Pancreas (tissue), 10 donors: ENCODE measurements at regions not wholly inside any gene's neighbourhood (a gene's known extent, or its start where the extent isn't known, plus 50 kb on each side); places are given as distances from the start of the nearest gene placed in this dataset.

Experiments used
- ATAC-seq, 4 donors: fragments of 200-7000 bp; cut with Tn5 transposase; one replicate each; pipeline versions ENCODE4 v1.8.0 to v1.9.1; 2020; ENCODE audit warnings: mild to moderate bottlenecking in 4 of 4, moderate library complexity in 4 of 4
- DNase-seq, 6 donors: peaks; one replicate each; pipeline ENCODE4 v3.0.0-alpha.2; 2020
- FAIRE-seq: peaks from 2 replicates; lab custom pipeline; 2012; peaks lifted over from hg19 to GRCh38; lab: Jason Lieb, UNC
- H3K27ac ChIP-seq, 4 donors: fragments of 200-600 bp; sonication (generic); 1 replicate in 3 of 4; 2 replicates in 1 of 4; pipeline versions ENCODE4 v1.5.0 to v1.8.0; 2020
- H3K27me3 ChIP-seq, 4 donors: fragments of 200-600 bp; one replicate each; pipeline ENCODE4 v1.8.0; 2021
- H3K36me3 ChIP-seq, 3 donors: fragments of 200-600 bp; sonication (generic) in 1 of 3; one replicate each; pipeline versions ENCODE4 v1.5.0 to v1.8.0; 2020 to 2021
- H3K4me1 ChIP-seq, 3 donors: fragments of 200-600 bp; one replicate each; pipeline ENCODE4 v1.8.0; 2021
- H3K4me3 ChIP-seq, 4 donors: fragments of 200-600 bp; sonication (generic) in 2 of 4; one replicate each; pipeline versions ENCODE4 v1.5.0 to v1.8.0; 2020 to 2021
- H3K9me3 ChIP-seq, 4 donors: fragments of 200-600 bp; one replicate each; pipeline ENCODE4 v1.8.0; 2021
- WGBS, 2 donors: extraction: QIAGEN DNeasy Blood & Tissue Kit; methylation state at CpG; one replicate each; pipeline ENCODE4 v1.1.7; 2013; 5-methylcytosine and 5-hydroxymethylcytosine counted together
- intact Hi-C, 3 donors: fragments of 100-400 bp; cut with DNase I; formaldehyde crosslinking; loops; one replicate each; pipeline versions ENCODE4 v1.11.1 to v1.14.2; 2022
- TF ChIP-seq, protein P1 (sequence below), 4 donors: fragments of 200-600 bp; sonication (generic) in 3 of 4; IDR thresholded peaks; one replicate each; pipeline versions ENCODE4 v1.5.0 to v1.8.0; 2021; ENCODE audit warnings: antibody characterized with exemption in 4 of 4
- donor health status: healthy with polysubstance abuse.
- donor health status: DM: no; HTN: no; CAD: no; lungs with moderate emphysema.
- donor health status: DM: no; HTN: no; CAD: no.
- donor health status: control.
- donor health status: control.
- donor health status: Bipolar disorder and iron deficiency.
- donor health status: DM: yes; HTN: yes; CAD: no.
- donor health status: DM: no; HTN: no; CAD: no.
- donor health status: DM: no; HTN: no; CAD: no.
- donor health status: DM: yes; HTN: yes; CAD: no.

DNA sequence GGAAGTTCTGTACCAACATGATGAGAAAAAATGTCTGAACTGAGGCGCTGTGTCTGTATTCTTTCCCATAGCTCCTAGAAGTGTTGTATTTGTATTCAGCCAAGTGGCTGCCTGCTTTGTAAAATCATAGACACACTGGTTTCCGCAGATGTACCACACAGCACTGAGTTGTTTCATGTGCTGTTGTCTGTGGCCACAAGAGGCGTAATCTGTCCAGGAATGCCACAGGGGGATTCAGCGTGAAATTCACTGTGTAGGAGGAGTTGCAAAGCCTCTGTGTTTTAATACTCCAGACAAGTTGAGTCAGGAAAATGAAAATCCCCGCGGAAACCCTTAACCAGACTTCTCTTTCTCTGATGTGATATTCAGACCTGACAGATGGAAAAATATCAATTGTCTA, 462.2 kb downstream of the NSUN3 start:
- Histone ChIP-seq H3K4me3 (no peak overlapping the region), H3K9me3 (no peaks in the 10 kb centered on the region), H3K36me3 (no peaks in the 10 kb centered on the region), H3K27me3 (no peaks in the 10 kb centered on the region), H3K4me1 (peaks cover 0 to 8% (median 7%) of the 10 kb centered on the region in 3 donors), H3K27ac (no peak overlapping the region)
- intact Hi-C loops, result no loop called here
- 79% methylated on average over 6 of the region's 6 CpGs for WGBS, 2 donors
- TF ChIP-seq, protein P1, sequence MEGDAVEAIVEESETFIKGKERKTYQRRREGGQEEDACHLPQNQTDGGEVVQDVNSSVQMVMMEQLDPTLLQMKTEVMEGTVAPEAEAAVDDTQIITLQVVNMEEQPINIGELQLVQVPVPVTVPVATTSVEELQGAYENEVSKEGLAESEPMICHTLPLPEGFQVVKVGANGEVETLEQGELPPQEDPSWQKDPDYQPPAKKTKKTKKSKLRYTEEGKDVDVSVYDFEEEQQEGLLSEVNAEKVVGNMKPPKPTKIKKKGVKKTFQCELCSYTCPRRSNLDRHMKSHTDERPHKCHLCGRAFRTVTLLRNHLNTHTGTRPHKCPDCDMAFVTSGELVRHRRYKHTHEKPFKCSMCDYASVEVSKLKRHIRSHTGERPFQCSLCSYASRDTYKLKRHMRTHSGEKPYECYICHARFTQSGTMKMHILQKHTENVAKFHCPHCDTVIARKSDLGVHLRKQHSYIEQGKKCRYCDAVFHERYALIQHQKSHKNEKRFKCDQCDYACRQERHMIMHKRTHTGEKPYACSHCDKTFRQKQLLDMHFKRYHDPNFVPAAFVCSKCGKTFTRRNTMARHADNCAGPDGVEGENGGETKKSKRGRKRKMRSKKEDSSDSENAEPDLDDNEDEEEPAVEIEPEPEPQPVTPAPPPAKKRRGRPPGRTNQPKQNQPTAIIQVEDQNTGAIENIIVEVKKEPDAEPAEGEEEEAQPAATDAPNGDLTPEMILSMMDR (IDR thresholded peaks at IDR 0.05), result no peak
- no peak for FAIRE-seq
- ATAC-seq, result peak in 3 of 4 donors; percentile 63 to 80 (median 64)
- DNase-seq, result no peak

- Histone ChIP-seq H3K36me3 (no peaks in the 10 kb centered on the region), H3K9me3 (no peaks in the 10 kb centered on the region), H3K27ac (no peak overlapping the region), H3K4me3 (no peak overlapping the region), H3K27me3 (no peaks in the 10 kb centered on the region), H3K4me1 (peaks cover 0 to 2% (median 0%) of the 10 kb centered on the region in 3 donors)
- TF ChIP-seq, protein P1 (IDR thresholded peaks at IDR 0.05), result no peak
- WGBS, 2 donors, result 85 to 96% methylated on average over 1 of the region's 1 CpG
- FAIRE-seq (no peak), ATAC-seq (no peak), DNase-seq (no peak)
- intact Hi-C loops, result no loop called here
These were observed 467.0 kb downstream of the NSUN3 start for GRCh38 chr3:94529816-94530215.

DNA sequence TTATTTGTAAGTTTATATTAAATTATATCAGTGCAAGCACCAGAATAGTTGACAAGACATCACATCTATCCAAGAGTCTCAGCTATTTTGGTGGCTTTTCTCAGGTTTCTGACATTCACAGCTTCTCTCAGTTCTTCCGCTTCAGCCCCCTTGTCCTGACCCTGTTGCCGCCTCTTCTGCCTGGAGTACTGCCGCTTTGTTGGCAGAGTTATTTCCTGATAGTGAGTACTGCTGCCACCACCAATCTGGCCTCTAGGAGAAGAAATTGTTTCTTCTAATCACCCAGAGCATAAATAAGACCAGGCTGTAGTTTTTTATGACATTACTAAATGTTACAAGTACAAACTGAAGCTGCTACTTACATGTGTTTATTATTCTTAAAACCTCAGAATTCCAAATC, 470.1 kb downstream of the NSUN3 start:
- intact Hi-C loops, result no loop called here
- TF ChIP-seq, protein P1 (IDR thresholded peaks at IDR 0.05), result no peak
- Histone ChIP-seq H3K4me1 (no peaks in the 10 kb centered on the region), H3K4me3 (no peak overlapping the region), H3K9me3 (no peaks in the 10 kb centered on the region), H3K36me3 (no peaks in the 10 kb centered on the region), H3K27me3 (no peaks in the 10 kb centered on the region), H3K27ac (no peak overlapping the region)
- no peak for ATAC-seq
- FAIRE-seq, result no peak
- 89 to 97% methylated on average over 3 of the region's 3 CpGs for WGBS, 2 donors
- no peak for DNase-seq

DNA sequence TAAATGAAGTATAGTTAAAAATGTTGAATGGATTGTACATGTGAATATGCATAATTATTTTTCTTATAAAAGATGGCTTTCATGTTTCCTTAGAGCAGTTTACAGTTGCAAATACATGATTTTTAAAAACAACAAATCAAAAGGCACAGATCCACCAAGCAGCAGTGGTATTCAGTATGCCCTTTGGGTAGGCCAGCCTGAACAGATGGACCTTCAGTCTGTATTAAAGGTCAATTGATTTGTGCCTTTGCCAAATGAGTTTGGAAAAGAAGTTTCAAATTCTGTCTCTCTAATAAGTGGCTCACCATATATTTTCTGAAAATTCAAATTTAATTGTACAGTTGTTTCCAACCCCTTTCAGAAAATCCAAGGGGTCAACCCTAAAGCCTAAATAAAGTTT, 477.1 kb downstream of the NSUN3 start:
- intact Hi-C loops, result no loop called here
- no peak for DNase-seq
- Histone ChIP-seq H3K36me3 (no peaks in the 10 kb centered on the region), H3K4me1 (no peaks in the 10 kb centered on the region), H3K27ac (no peak overlapping the region), H3K27me3 (no peaks in the 10 kb centered on the region), H3K4me3 (no peak overlapping the region), H3K9me3 (no peaks in the 10 kb centered on the region)
- no peak for FAIRE-seq
- ATAC-seq, result no peak
- TF ChIP-seq, protein P1 (IDR thresholded peaks at IDR 0.05), result no peak

GRCh38 chr3:94543161-94543560, 480.3 kb downstream of the NSUN3 start:
- TF ChIP-seq, protein P1 (IDR thresholded peaks at IDR 0.05), result no peak

More at GRCh38 chr3:94543161-94543560, 480.3 kb downstream of the NSUN3 start:
- FAIRE-seq (no peak), ATAC-seq (no peak), DNase-seq (no peak)
- Histone ChIP-seq H3K36me3 (no peaks in the 10 kb centered on the region), H3K27me3 (no peaks in the 10 kb centered on the region), H3K4me1 (no peaks in the 10 kb centered on the region), H3K9me3 (no peaks in the 10 kb centered on the region), H3K4me3 (no peak overlapping the region), H3K27ac (no peak overlapping the region)
- 90 to 92% methylated on average over 2 of the region's 2 CpGs for WGBS, 2 donors
- intact Hi-C loops, result no loop called here
